ENCODE measurements at regions not wholly inside any gene's neighbourhood (a gene's known extent, or its start where the extent isn't known, plus 50 kb on each side); places are given as distances from the start of the nearest gene placed in this dataset.

GRCh38 chr12:77777274-77777673, 53.4 kb upstream of the NAV3 start:
- peak; percentile 37 for DNase-seq (ENCODE audit: low read depth)

DNA sequence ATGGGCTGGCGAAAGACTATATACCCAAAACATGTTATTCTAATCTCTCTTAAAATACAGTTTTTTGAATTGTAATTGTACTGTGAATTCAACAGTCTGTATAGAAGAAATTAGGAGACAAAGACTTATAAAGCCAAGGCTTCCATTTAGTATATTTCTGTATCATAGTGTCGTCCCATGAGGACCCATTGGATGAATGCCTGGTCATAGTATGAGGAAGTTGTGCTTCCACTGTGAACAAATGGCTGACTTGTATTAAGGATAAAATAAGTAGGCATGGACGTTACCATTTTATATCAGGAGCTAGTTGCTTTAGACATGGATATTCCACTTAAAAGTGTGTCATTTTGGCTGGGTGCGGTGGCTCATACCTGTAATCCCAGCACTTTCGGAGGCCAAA, 55.9 kb upstream of the NAV3 start:
- DNase-seq (ENCODE audit: low read depth), result no peak

- DNase-seq (ENCODE audit: low read depth), result no peak
These were observed 57.9 kb upstream of the NAV3 start for GRCh38 chr12:77772676-77773298.

DNA sequence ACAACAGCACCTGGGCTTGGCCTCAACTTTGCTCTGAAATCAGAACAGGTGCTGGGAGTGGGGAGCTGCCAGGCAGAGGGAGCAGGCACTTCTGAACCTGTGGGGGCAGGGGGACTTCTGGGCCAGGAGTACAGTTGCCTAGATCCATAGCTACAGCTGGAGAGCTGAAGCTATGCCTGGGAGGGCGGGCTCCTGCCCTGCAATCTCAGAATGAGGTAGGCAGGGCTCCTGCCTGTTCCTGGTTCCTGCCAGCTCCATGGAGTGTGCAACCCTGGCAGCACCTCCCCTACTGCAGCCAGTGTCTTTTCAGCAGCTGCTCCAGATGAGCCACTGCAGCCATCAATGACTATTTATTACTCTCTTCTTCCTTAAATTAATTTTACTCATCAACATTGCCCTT, 62.1 kb upstream of the NAV3 start:
- DNase-seq (ENCODE audit: low read depth), result no peak

GRCh38 chr12:77767756-77768343, 62.8 kb upstream of the NAV3 start:
- no peak for DNase-seq (ENCODE audit: low read depth)

DNA sequence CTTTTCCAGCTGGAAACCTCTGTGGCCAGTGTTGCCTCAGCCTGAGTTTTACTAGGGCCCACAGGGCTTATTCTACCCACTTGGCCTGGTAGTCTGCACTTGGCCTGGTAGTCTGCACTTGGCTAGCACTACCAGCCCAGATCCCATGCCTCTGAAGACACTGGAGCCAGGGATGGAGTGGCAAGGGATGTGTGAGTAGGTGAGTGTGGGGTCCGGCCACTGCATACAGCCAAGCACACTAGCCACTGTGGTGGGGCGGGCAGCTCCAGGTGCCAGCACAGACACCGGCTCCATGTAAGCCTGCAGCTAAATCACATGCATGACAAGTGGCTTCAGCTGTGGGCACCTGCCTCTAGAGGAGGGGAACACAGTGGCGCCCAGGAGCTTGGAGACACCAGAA, 63.4 kb upstream of the NAV3 start:
- DNase-seq (ENCODE audit: low read depth), result no peak

DNA sequence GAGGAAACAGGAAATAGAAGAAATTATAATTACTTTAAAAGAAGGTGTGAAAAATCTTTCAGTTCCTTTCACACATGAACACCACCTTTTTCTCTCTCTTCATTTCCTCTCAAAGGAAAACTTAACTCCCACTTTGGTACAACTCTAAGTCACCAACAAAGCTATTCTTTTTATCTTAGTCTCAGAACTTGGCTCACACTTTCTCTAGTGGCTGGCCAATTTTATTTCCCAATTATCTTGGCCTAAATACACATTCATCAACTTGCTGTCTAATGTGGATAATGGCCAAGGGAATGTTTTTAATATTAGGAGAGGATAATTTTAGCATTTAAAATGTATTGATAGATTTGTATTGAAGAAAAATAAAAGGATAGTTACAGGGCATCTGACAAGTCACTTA, 64.5 kb upstream of the NAV3 start:
- no peak for DNase-seq (ENCODE audit: low read depth)

DNA sequence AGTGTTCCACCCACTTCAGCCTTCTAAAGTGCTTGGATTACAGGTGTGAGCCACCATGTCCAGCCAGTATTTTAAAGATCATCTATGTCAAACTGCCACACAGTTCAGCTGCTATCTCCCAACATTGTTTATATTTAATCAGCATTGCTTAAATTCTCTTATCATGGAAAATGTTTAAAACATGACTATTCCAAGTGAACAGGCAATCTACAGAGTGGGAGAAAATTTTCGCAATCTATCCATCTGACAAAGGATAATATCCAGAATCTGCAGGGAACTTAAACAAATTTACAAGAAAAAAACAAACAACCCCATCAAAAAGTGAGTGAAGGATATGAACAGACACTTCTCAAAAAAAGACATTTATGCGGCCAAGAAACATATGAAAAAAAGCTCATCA, 69.4 kb upstream of the NAV3 start:
- DNase-seq (ENCODE audit: low read depth), result no peak

- no peak for DNase-seq (ENCODE audit: low read depth)
These were observed 70.2 kb upstream of the NAV3 start for GRCh38 chr12:77760271-77761025.

DNA sequence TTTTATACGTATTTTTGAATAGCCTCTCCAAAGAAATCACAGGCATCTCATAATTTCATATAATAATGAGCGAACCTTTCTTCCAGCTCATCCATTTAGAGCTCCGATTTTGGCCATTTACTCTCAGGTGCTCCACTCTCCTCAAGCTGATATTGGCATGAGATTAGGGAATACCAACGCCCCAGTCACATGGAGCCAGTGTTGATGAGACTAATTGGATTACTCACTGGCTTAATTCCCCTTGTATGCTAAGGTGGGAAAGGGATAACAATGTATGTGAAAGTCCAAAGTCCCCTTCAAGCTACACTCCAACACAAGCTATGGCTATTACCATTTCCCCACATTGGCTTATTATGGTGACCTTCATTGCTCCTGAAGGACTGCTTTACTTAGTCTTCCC, 76.6 kb upstream of the NAV3 start:
- DNase-seq (ENCODE audit: low read depth), result no peak

DNA sequence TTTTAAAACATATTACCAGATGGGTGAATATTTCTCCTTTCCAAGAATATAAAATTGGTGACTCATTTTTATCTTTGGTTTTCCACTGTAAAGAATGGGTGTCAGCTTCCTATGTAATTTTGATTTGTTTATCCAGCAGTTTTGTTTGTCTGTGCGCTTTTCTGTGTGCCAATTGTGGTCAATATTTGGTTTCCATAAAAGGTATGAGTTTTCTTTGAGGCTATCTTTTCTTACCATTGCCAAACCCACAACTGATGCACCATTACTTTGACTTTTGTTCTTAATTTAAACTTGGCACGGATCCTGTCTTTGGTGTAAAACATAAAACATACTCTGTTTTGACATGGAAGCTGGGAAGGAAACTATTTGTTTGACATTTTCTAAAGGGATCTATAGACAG, 78.8 kb upstream of the NAV3 start:
- peak; percentile 54 for DNase-seq (ENCODE audit: low read depth)

DNA sequence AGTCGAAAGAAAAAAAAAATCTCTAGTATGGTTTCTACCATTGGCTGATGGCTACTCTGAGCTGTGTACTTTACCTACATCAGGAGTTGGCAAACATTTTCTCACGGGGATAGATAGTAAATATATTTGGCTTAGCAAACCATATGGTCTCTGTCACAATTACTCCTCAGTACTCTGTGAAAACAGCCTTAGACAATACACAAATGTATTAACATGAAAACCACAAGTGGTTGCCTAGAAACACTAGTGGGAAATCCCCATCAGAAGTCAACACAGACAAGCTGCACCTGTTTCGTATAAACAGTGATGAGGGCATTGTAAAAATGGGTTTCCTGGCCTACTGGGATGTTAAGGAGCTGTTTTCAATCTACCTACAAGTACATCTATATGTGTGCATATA, 84.6 kb upstream of the NAV3 start:
- DNase-seq (ENCODE audit: low read depth), result peak; percentile 17

DNA sequence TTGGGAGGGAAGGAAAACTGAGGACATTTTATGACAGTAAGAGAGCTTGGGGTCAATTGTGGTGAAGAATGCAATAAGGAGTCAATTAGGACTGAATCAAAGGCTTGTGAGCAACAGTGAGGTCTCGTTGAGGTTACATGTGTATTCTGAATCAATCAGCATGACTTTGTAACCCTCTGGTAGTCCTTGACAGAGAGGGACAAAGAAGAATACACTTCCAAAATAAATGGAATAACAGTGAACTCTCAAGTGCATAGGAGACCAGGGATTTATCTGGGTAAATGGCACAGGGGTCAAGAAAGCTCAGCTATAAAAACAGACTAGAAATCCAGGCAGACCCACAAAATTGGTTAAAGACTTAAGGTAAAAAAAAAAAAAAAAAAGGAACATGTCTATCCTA, 85.1 kb upstream of the NAV3 start:
- no peak for DNase-seq (ENCODE audit: low read depth)

DNA sequence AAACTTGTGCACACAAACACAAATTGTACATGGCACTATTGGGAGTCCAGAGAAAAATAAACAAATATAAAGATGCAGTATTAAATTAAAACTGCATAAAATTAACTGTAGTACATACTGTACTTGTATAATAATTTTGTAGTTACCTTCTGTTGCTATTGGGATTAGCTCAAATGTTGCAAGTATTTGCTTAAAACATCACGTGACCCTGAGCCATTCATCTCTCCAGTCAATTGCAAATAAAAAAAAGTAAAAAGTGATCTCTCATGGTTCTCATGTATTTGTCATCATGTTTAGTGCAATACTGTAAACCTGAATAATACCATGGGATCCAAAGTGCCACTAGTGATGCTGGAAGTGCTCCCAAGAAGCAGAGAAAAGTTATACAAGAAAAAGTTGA, 88.1 kb upstream of the NAV3 start:
- no peak for DNase-seq (ENCODE audit: low read depth)

GRCh38 chr12:77741974-77742517, 88.6 kb upstream of the NAV3 start:
- no peak for DNase-seq (ENCODE audit: low read depth)

GRCh38 chr12:77736219-77736965, 94.3 kb upstream of the NAV3 start:
- no peak for DNase-seq (ENCODE audit: low read depth)

GRCh38 chr12:77734214-77734883, 96.3 kb upstream of the NAV3 start:
- DNase-seq (ENCODE audit: low read depth), result peak; percentile 32

DNA sequence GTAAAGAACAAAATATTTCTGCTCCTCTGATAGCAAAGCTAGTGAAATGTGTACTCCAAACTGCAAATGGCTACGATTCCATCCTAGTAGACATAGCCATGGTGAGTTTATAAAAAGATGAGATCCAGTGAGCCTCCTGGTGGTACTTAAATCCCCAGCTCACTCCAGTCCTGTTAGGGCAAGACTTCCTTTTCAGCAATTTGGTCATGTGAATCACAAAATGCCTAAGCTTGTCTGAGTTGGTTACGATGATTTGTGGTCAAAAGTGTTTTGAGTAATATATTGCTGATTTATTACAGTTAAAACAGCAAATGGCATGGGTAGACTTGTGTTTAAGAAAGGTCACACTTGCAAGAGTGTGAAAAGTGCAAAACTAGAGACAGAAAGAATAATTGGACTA, 102.7 kb upstream of the NAV3 start:
- DNase-seq (ENCODE audit: low read depth), result no peak

GRCh38 chr12:77727442-77728001, 103.2 kb upstream of the NAV3 start:
- no peak for DNase-seq (ENCODE audit: low read depth)

DNA sequence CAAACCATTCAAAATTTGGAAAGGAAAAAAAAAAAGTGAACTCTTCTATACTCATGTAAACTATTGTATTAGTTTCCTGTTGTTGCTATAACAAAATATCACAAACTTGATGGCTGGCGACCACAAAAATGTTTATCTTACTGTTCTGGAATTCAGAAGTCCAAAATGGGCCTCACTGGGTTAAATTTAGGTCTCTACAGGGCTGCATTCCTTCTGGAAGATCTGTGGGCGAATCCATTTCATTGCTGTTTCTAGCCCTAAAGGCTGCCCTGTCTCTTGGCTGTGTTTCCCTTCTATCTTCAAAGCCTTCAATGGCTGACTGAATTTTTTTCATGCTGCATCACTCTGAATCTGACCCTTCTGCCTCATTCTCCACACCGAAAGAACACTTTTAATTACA, 105.1 kb upstream of the NAV3 start:
- DNase-seq (ENCODE audit: low read depth), result peak; percentile 53

DNA sequence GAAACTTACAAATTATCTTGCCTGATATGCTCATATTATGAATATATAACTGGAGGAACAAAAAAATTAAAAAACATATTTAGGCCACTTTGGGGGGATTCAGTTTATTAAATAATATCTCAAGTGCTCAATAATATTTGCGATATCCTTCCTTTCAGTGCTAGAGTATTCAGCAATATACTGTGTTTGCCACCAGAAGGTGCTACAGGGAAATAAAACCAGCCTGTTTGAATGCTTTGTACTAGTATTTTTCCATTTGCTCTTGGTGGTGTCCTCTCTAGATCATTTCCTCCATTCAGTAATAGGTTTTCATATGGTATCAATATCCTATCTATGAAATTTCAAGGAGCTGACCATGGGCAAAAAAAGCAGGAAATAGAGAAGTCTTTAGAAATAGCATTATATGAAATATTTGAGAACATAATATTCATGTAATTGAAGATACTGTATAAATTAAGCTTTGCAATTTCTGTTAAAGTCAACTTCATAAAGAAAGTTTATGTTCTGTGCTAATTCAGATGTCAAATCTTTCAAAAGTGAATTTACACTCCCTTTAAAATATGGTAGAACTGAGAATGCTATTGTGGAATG, 106.2 kb upstream of the NAV3 start:
- peak; percentile 41 for DNase-seq (ENCODE audit: low read depth)
